PFSK-1 (cell line): ENCODE measurements at regions not wholly inside any gene's neighbourhood (a gene's known extent, or its start where the extent isn't known, plus 50 kb on each side); places are given as distances from the start of the nearest gene placed in this dataset.

Experiments
- FOXP2 ChIP-seq: optimal IDR thresholded peaks from 2 replicates; pipeline ENCODE3; 2011; ENCODE audit warnings: borderline replicate concordance, control low read depth, inconsistent platforms; ENCODE audit not compliant: insufficient read depth; ENCODE audit errors: extremely low read length, extremely low read depth
- POLR2AphosphoS5 ChIP-seq: IDR thresholded peaks from 2 replicates; pipeline ENCODE4 v1.6.1; 2012; ENCODE audit warnings: low read depth, mild to moderate bottlenecking, control low read depth, low read length, moderate library complexity
- REST ChIP-seq, 2 experiments: IDR thresholded peaks; 2 replicates each; pipeline versions ENCODE4 v1.6.1 to v1.8.0; 2011 to 2012; ENCODE audit warnings: low read depth in 2 of 2, low read length in 2 of 2, control low read depth in 1 of 2, inconsistent platforms in 1 of 2, mild to moderate bottlenecking in 1 of 2, moderate library complexity in 1 of 2; ENCODE audit not compliant: insufficient read depth in 1 of 2
- SIN3A ChIP-seq: IDR thresholded peaks from 2 replicates; pipeline ENCODE4 v1.6.1; 2012; ENCODE audit warnings: mild to moderate bottlenecking, low read length, moderate library complexity, borderline replicate concordance; ENCODE audit not compliant: insufficient read depth
- TAF1 ChIP-seq: IDR thresholded peaks from 2 replicates; pipeline ENCODE4 v1.6.1; 2012; ENCODE audit warnings: low read length, control low read depth, borderline replicate concordance; ENCODE audit not compliant: insufficient read depth

DNA sequence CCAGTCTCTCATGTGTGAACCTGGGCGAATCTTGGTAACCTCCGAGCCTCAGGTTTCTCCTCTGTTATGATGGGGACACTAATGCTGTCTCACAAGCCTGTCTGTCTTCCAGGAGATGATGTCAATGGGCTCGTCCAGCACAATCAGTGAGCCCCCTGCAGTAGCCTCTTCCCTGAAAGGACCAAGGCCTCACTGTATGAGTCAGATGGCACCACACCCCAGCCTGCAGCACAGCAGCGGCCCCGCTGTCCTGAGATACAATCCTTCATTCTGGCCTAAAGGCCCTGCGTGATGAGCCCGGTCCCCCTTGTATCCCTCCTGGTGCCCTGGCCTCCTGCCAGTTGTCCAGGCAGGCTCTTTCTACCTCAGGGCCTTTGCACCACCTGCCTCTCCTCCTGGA lies 234.4 kb downstream of the IRF8 start:
- TF ChIP-seq POLR2AphosphoS5 (no peak), REST (IDR thresholded peaks at IDR 0.05; ENCODE audit: insufficient read depth in 1 of 2, low read depth in 2 of 2, low read length in 2 of 2) (no peak), SIN3A (no peak), TAF1 (no peak), FOXP2 (no peak)

DNA sequence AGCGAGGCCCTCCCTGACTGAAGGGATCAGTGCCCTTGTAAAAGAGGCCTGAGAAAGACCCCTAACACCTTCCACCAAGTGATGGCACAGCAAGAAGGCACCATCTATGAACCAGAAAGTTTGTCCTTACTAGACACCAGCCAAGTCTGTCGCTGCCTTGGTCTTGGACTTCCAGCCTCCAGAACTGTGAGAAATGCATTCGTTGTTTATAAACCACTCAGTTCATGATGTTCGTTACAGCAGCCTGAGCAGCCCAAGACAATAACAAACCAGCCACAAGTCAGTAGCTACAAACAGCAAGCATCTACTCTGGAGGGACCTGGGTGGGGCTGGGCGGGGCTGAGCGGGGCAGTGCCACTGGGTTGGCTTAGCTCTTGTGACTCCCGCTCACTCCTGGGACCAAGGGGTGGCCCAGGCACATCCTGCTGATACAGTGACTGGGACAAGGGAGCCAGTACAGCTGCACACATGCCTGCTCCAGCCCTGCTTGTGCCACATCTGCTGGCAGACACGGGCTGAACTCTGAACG lies 234.9 kb downstream of the IRF8 start:
- TF ChIP-seq REST (IDR thresholded peaks at IDR 0.05; ENCODE audit: insufficient read depth in 1 of 2, low read depth in 2 of 2, low read length in 2 of 2) (no peak), SIN3A (no peak), POLR2AphosphoS5 (no peak), TAF1 (no peak)

GRCh38 chr16:86134802-86135461 lies 236.0 kb downstream of the IRF8 start:
- TF ChIP-seq POLR2AphosphoS5 (no peak), FOXP2 (no peak), SIN3A (no peak), TAF1 (no peak), REST (IDR thresholded peaks at IDR 0.05; ENCODE audit: insufficient read depth in 1 of 2, low read depth in 2 of 2, low read length in 2 of 2) (no peak)

- TF ChIP-seq SIN3A, result no peak
- TF ChIP-seq REST (IDR thresholded peaks at IDR 0.05; ENCODE audit: insufficient read depth in 1 of 2, low read depth in 2 of 2, low read length in 2 of 2), result no peak
- TF ChIP-seq FOXP2, result no peak
- no peak for TF ChIP-seq TAF1
- TF ChIP-seq POLR2AphosphoS5, result no peak
These were observed 238.4 kb downstream of the IRF8 start for GRCh38 chr16:86137359-86137758.
